Thyroid gland (tissue), 4 donors: ENCODE measurements at regions not wholly inside any gene's neighbourhood (a gene's known extent, or its start where the extent isn't known, plus 50 kb on each side); places are given as distances from the start of the nearest gene placed in this dataset.

Experiments used
- DNase-seq, 2 donors: peaks; one replicate each; pipeline ENCODE4 v3.0.0-alpha.2; 2019
- H3K27ac ChIP-seq, 3 donors: fragments of 200-600 bp; sonication (generic); 1 replicate in 2 of 3; 2 replicates in 1 of 3; pipeline ENCODE4 v1.5.1; 2016 to 2019; ENCODE audit warnings: mild to moderate bottlenecking in 1 of 3, moderate library complexity in 1 of 3
- H3K27me3 ChIP-seq: fragments of 200-600 bp; sonication (generic); one replicate; pipeline ENCODE4 v1.5.1; 2019
- H3K36me3 ChIP-seq, 2 donors: fragments of 200-600 bp; sonication (generic); one replicate each; pipeline ENCODE4 v1.5.1; 2016 to 2019
- H3K4me1 ChIP-seq, 2 donors: fragments of 200-600 bp; sonication (generic); one replicate each; pipeline ENCODE4 v1.5.1; 2017 to 2019
- H3K4me3 ChIP-seq, 3 donors: fragments of 200-600 bp; sonication (generic); replicated peaks in 1 of 3; 1 replicate in 2 of 3; 2 replicates in 1 of 3; pipeline ENCODE4 v1.5.1; 2016; ENCODE audit warnings: mild to moderate bottlenecking in 1 of 3
- H3K9me3 ChIP-seq: fragments of 200-600 bp; sonication (generic); one replicate; pipeline ENCODE4 v1.5.1; 2017
- CTCF ChIP-seq, 6 experiments: fragments of 200-600 bp in 3 of 6; fragments of 450-650 bp in 3 of 6; sonication (generic) in 3 of 6; IDR thresholded peaks; one replicate each; pipeline ENCODE4 v1.5.1; 2016 to 2019; ENCODE audit warnings: antibody characterized with exemption in 6 of 6, mild to moderate bottlenecking in 2 of 6, inconsistent platforms in 1 of 6, moderate library complexity in 1 of 6
- POLR2A ChIP-seq, 2 donors: fragments of 450-650 bp; IDR thresholded peaks; one replicate each; pipeline ENCODE4 v1.6.1; 2017; ENCODE audit warnings: antibody characterized with exemption in 2 of 2, mild to moderate bottlenecking in 2 of 2, moderate library complexity in 1 of 2
- WGBS, 2 donors: methylation state at CpG; one replicate each; pipeline ENCODE4 v1.1.5; 2017; 5-methylcytosine and 5-hydroxymethylcytosine counted together
- intact Hi-C: fragments of 100-400 bp; cut with DNase I; formaldehyde crosslinking; loops from one replicate; pipeline ENCODE4 v1.15.1; 2023

- TF ChIP-seq POLR2A (IDR thresholded peaks at IDR 0.05) (no peak), CTCF (IDR thresholded peaks at IDR 0.05) (no peak)
- DNase-seq, result no peak
- 95 to 96% methylated on average over 2 of the region's 2 CpGs for WGBS, 2 donors
- intact Hi-C loops, result no loop called here
- H3K27ac ChIP-seq, result no peak overlapping the region
- H3K27me3 ChIP-seq, result no peaks in the 10 kb centered on the region
- no peaks in the 10 kb centered on the region for H3K9me3 ChIP-seq
- H3K4me3 ChIP-seq, result no peak overlapping the region
- H3K36me3 ChIP-seq, result no peaks in the 10 kb centered on the region
- no peaks in the 10 kb centered on the region for H3K4me1 ChIP-seq
Observed at GRCh38 chr5:12419075-12419474, 514.8 kb upstream of the CTNND2 start.

- Histone ChIP-seq H3K27me3 (no peaks in the 10 kb centered on the region), H3K4me1 (no peaks in the 10 kb centered on the region), H3K4me3 (no peak overlapping the region), H3K27ac (no peak overlapping the region), H3K9me3 (no peaks in the 10 kb centered on the region), H3K36me3 (no peaks in the 10 kb centered on the region)
- DNase-seq, result no peak
- TF ChIP-seq POLR2A (IDR thresholded peaks at IDR 0.05) (no peak), CTCF (IDR thresholded peaks at IDR 0.05) (no peak)
- WGBS, 2 donors, result 59 to 63% methylated on average over 5 of the region's 5 CpGs
- intact Hi-C loops, result no loop called here
Observed at GRCh38 chr5:12413585-12413984, 509.3 kb upstream of the CTNND2 start.

GRCh38 chr5:12413075-12413474 lies 508.8 kb upstream of the CTNND2 start:
- no peak for DNase-seq
- Histone ChIP-seq H3K27me3 (no peaks in the 10 kb centered on the region), H3K27ac (no peak overlapping the region), H3K36me3 (no peaks in the 10 kb centered on the region), H3K4me1 (no peaks in the 10 kb centered on the region), H3K4me3 (no peak overlapping the region), H3K9me3 (no peaks in the 10 kb centered on the region)
- no peak for TF ChIP-seq POLR2A (IDR thresholded peaks at IDR 0.05)
- TF ChIP-seq CTCF (IDR thresholded peaks at IDR 0.05), result no peak
- intact Hi-C loops, result no loop called here
- 91 to 94% methylated on average over 2 of the region's 2 CpGs for WGBS, 2 donors

- Histone ChIP-seq H3K36me3 (no peaks in the 10 kb centered on the region), H3K4me3 (no peak overlapping the region), H3K27me3 (no peaks in the 10 kb centered on the region), H3K27ac (no peak overlapping the region), H3K9me3 (no peaks in the 10 kb centered on the region), H3K4me1 (no peaks in the 10 kb centered on the region)
- intact Hi-C loops, result no loop called here
- TF ChIP-seq CTCF (IDR thresholded peaks at IDR 0.05), result no peak
- no peak for TF ChIP-seq POLR2A (IDR thresholded peaks at IDR 0.05)
- WGBS, 2 donors, result 91% methylated on average over 2 of the region's 2 CpGs
- DNase-seq, result no peak
Observed at GRCh38 chr5:12399868-12400267, 495.6 kb upstream of the CTNND2 start.

GRCh38 chr5:12392246-12392645 lies 488.0 kb upstream of the CTNND2 start:
- no peak for DNase-seq
- intact Hi-C loops, result no loop called here
- H3K27me3 ChIP-seq, result no peaks in the 10 kb centered on the region
- WGBS, 2 donors, result 81 to 82% methylated on average over 1 of the region's 1 CpG
- no peak overlapping the region for H3K27ac ChIP-seq
- no peaks in the 10 kb centered on the region for H3K9me3 ChIP-seq
- no peaks in the 10 kb centered on the region for H3K36me3 ChIP-seq
- H3K4me3 ChIP-seq, result no peak overlapping the region
- TF ChIP-seq CTCF (IDR thresholded peaks at IDR 0.05) (no peak), POLR2A (IDR thresholded peaks at IDR 0.05) (no peak)
- no peaks in the 10 kb centered on the region for H3K4me1 ChIP-seq
